HG02678 (cell line): ENCODE measurements at regions not wholly inside any gene's neighbourhood (a gene's known extent, or its start where the extent isn't known, plus 50 kb on each side); places are given as distances from the start of the nearest gene placed in this dataset.
"Not testable (repeated sequence)": the region's sequence is repeated elsewhere in the genome, so short reads cannot be mapped to it uniquely, and the experiment has no call there.

Experiments used
- ATAC-seq: cut with Tn5 transposase; IDR thresholded peaks from one replicate; pipeline ENCODE4 v1.9.1; 2021; ENCODE audit warnings: mild to moderate bottlenecking, moderate library complexity; ENCODE audit not compliant: unreplicated experiment

DNA sequence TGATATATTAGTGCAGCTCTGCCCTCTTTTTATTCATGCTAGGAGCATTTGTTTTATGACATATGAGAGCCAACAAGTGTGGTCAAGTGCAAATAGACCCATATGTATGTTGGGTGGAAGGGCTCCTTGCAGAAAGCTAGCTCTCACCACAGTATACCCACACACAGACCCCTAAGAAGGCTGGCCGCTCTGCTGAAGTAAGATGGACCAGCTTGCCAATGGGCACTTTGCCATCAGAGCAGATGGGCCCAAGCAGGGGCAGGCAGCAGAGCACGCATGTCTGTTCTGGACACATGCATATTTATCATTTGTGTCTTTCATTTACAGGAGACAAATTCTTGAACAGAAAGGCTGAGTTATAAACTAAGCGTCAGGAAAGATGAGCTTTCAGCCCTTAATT lies 187.5 kb upstream of the DTNA start:
- ATAC-seq: no peak

DNA sequence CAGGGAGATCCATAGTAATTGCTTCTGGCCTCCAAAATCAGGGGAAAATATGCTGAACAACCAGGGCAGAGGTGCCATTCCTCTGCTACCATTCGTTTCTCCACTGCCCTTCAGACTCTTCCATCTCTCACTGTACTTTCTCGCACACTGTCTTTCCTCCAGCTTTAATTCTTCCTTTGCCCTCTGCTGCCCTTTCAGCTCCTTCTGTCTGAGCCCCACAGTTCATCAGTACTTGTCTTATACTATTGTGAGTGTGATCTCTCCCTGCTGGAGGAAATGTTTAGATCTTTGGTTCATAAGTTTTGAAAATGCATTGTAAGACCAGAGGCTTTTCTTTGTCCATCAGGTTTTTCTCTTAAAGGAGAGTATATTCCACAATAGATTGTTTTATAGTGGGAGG lies 184.9 kb upstream of the DTNA start:
- ATAC-seq: no peak

DNA sequence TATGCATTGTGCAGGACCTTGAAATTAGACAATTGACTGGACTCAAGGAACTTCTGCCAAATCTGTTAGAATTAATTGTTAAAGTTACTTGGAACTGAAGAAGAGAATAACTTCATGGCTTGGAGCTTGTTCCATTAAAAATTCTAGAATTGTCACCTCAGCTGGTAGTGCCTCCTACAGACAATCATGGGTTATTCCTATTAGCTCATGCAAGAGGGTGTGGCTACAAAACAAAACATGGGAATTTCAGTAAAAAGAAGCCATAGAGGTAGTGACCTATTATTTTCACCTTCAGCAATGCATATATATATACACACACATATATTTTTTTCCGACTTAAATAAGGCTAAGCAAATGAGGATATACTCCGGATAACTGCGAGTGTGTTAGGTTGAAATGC lies 181.9 kb upstream of the DTNA start:
- ATAC-seq: no peak

DNA sequence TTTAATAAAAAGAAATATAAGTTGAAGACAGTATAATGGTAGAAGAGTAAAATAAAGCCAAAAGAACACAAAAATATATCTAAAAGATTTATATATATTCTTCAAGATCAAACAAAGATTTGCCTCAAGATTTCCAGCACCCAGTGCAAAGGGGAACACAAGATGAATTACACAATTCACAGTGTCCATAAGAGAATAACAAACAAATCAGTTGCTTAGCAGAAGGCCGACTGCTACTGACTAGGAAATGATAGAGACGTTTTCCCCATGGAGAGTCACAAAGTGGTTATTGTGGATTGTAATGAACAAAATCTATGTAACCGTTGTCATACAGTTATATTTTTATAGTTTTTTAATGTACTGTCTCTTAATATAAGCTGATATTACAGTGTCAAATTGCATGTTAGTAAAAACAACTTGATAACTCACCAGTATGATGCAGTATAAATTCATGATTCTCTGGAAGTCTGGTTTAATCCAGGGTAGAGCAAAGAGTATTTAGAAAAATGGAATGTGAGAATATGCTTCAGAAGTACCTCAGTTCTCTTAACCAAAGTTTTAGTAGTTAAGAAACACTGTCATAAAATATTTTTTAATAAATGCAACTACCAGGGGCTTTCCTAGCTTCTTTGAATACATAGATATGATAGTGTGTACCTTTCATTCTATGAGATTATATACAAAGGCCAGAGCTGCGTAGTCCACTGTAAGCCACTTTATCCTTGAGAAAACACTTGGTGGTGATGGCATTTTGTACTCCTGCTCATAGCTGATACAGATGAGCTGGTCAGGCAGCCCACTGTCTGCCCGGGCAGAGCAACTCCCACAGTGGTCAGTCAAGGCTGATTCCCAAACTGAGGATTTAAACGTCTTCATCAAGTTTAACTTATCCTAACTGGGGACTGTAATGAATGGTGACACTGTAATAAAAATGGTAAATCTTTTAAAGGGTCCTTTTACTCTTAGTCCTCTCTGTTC lies 180.5 kb upstream of the DTNA start:
- no peak for ATAC-seq

DNA sequence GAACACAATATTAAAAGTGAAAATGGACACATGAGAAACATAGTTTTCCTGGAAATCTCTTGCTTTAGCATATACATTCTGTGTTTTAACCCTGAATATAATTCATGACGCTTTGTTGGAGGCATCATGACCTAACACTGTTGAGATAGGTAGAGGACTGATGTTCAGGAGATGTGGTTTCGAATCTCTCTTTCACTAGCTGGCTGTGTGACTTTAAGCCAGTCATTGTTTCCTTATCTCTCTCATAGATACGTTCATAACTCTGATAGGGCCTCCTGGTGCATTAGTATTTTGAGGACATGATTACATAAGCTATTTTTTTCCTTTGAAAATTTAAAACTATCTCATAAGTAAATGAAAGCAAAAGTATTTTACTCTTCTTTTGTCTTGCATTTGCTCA lies 179.0 kb upstream of the DTNA start:
- ATAC-seq: no peak

DNA sequence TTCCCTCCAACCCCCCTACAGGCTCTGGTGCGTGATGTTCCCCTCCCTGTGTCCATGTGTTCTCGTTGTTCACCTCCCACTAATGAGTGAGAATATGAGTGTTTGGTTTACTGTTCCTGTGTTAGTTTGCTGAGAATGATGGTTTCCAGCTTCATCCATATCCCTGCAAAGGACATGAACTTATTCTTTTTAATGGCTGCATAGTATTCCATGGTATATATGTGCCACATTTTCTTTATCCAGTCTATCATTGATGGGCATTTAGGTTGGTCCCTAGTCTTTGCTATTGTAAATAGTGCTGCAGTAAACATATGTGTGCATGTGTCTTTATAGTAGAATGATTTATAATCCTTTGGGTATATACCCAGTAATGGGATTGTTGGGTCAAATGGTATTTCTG lies 175.5 kb upstream of the DTNA start:
- ATAC-seq: not testable (repeated sequence)

DNA sequence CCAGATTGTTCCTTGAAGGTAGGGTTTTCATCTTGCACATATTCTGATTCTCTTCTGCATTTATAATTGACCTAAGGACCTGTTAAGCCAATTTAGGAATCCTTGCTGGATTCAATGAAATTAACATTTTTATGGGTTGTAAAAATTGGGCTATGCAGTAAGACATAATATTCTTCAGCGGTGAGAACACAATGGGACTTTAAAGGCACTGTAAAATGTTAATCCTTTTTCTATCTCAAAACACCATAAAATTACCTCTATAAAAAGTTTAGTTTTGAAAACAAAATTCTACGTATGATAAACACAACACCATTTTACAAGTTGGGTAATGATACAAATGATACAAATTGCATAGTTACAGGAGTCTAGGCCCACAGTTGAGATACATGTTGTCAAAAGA lies 169.2 kb upstream of the DTNA start:
- ATAC-seq: no peak

DNA sequence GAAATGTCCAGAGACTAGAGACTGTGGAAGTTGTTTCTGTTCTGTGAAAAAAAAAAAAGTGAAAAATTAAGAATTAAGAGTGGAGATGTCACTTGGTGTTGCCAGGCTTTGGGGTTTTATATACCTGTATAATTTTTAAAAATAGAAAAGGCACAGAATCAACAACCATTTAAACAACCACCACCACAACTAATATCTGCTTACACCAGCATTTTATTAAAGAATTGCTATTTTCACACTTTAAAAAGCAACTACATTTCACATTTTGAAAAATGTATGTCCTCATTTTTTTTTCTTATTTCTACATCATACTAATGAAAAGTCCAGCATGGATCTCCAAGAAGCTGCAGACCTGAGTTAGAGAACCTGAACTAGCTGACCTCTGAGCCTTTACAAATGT lies 167.5 kb upstream of the DTNA start:
- no peak for ATAC-seq

DNA sequence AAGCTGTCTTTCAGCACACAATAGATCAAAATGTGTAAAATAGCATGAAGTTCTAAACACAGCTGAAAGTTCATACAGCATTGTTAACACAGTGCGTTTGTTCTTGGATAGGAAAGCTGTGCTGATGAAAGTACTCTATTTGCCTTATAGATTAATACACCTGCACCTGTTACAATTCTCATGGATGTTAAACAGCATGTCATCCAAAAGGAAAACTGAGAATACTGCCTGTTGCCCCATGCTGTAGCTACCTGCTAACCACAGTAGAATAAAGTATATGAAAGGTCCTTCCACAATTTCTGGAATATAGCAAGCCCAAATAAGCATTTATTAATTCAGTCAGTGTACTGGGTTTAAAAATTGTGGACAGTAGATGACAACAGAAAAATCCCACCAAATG lies 166.7 kb upstream of the DTNA start:
- no peak for ATAC-seq

DNA sequence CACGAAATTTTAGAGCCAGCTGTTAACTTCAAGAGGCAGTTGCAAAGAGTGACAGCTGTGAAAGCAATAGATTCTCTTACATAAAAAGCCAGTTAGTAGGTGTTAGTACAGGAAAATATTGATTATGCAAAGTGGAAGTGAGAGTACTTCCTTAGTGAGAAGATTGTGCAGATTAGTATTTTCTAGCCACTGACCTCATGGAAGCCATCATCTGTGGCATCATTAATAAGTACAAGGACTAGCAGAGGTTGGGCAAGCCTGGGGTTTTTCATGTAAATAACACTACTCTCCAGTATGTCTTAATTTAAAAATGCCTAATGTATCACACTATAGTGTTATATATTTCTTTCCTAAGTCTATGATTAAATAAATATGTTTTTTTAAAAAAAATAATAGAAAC lies 166.2 kb upstream of the DTNA start:
- no peak for ATAC-seq

DNA sequence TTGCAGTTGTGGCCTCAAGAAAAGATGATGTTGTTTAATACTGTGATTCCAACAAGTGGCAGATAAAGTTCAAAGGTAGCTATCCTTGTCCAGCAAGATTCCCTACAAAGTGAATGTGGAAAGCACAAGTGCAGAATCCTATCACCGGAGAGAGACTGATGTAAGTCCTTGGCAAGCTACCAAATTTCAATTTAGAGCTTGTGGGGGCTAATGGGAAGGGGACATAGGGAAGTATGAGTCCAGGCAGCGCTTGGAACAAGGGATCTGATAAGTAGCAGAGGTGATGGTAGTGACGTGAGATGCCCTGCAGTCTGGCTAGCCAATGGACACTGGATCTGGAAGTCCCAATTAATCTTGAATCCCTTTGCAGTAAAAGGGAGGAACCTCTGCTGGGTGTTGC lies 165.2 kb upstream of the DTNA start:
- ATAC-seq: no peak

DNA sequence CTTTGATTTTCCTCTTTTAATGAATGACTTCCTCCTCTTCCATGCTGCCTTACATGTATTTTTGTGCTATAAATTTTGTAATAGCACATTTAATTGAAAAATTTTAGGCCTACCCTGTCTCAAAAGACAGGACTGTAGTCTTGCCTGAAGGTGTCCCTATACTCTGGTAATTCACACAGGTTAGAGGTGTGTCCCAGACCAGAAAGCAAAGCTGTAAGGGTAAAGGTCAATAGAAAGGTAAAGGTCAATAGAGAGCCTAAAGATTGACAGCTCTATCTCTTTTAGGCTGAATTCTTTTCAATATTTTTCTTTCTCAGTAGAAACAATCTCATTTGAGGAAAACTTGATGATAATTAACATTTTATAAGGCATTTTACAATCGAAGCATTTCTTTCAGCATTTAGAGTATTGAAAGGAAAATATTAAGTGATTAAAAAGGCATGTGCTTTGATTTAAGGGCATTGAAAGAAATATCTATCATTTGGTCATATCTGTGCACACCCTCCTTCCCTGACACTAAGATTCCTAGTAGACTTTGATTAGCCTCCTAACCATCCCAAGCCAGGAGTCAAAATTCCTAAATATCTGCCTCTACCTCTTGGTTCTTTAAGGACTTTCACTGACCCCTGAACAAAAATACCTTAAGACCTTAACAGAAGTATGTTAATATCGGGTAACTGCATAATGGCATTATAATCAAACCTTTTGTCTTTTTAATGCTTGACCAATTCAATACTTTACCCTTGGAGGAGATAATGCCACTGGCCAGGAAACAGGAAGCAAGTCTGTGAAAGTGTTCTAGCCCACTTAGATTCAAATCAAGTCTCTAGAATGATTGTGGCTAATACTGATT lies 161.8 kb upstream of the DTNA start:
- no peak for ATAC-seq

DNA sequence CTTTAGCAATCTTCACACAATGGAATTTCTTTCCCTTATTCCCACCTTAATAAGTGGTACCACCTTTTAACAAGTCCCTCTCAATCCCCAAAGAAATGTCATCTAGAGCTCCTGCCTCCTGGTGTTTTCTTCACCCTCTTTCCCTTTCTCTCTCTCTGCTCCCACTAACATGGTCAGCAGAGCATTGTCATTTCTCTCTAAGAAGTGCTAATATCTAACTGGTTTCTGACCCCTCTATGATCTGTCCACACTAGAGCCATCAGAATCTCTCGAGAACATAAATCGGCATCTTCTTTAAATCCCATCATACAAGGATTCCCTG lies 161.2 kb upstream of the DTNA start:
- ATAC-seq: no peak

DNA sequence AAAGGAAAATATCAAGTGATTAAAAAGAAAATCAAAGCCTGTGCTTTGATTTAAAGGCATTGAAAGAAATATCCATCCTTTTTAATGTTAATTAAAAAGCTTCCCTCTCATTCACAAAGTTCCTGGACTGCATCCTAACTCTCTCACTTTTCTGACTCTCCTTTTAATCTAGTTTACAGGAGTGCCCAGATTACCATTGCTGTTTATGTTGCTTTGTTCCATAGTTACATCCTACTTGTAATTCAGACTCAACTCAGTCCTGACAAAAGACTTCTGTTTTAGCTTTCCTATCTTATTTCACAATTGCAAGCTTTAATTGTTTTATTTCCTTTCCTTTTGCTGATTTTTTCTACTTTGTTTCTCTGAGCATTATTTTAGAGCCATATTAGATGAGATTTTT lies 160.7 kb upstream of the DTNA start:
- no peak for ATAC-seq

DNA sequence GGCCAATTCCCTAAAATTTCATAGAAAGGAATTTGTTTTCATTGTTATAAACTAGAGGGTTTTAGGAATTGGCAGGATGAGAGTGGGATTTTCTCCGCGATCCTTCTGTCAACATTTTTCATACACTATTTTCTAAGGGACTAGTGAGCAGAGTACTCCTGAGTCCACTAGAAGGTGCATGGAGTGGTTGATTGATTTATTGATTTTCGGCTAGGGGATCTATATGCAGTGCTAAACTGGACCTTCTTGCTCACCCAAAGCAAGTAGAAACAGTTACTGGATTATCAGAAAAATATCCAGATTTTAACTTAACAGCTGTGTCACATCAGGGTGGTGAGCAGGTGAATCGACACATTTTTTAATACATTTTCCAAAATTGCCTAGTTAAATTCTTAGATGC lies 159.9 kb upstream of the DTNA start:
- no peak for ATAC-seq

DNA sequence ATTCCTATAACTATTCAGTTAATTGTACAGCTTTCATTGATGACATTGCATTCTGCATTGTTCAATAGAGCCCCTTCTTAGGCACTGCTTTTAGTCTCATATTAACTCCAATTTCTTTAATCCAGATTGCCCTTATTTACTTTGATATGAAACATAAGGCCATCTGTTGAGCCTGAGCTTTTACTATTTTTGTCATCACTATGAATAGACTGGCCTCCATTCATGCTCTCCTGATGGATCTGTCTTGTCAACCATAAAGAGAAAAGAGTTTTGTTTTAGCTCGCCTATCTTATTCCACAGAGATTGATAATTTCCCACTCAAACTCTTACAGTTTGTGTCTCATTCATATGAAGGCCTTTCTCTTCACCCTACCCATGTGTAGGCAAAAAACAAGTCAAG lies 159.2 kb upstream of the DTNA start:
- no peak for ATAC-seq

DNA sequence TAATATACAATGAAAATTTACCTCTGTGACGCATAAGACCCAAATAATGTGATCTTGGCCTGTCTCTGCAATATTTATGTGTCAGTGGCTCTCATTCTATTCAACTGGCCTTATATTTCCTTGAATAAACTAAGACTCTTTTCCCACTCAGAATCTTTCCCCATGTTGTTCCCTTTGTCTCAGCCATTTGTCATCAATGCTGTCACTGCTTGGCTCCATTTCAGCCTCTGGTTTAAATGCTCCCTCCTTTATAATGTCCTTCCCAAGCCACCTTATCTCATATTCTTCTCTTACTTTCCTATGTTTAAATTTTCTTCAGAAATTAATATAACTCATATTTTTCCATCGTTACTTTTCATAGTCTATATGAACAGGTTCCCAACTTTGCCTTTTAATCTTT lies 158.3 kb upstream of the DTNA start:
- no peak for ATAC-seq

DNA sequence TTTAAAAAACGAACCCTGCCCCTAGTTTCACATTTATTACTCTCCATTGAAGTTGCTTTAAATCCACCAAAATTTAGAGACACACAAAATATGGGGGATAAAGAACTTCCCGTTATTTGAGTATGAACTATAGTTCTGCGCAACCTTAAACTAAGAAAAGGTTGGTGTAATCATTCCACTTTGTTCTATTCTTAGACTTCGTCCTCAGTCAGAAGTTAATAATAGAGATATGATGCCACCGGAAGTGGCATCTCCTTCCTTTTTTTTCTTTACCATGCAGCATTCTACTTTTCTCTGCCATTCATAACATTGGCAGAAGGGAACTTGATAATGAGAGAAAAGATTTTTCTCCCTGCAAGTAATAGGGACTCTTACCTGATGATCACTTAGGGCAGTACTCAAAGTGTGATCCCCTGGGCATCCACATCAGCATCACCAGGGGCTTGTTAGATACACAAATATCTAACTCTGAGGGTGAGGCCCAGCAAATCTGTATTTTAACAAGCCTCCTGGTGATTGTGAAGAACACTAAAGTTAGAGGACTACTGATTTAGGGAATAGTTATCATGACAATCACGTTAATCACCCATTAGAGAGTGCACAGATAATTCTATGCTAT lies 147.7 kb upstream of the DTNA start:
- no peak for ATAC-seq

DNA sequence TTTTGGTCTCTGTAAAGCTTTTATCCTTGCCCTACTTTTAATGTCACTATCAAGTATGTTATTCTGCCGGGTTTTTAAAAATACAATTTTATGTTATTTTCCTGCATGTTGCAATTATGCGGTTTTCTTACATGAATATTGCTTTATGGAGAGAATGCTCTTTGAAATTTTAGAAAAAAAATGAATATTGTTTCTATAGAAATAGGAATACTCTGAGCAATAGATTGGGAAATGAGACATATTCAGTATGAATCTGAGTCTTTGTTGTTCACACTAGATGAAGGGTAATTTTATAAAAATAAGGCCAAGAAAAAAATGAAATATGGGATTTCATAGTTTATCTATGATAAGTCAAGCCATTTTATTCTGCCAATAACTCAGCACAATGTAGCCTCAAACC lies 142.2 kb upstream of the DTNA start:
- no peak for ATAC-seq

DNA sequence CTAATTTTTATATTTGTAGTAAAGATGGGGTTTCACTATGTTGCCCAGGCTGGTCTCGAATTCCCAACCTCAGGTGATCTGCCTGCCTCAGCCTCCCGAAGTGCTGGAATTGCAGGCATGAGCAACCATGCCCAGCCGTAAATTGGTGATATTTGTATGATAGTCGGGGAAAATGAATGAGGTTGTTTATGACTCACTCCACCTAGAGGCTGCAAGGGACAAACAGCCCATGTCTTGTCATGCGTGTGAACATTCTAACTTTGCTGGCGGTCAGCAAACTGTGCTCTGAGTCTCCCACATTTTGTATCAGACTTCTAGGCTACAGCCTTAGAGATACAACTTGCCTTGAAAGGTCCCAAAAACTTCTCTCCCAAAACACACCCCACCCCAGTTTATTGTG lies 133.5 kb upstream of the DTNA start:
- ATAC-seq: no peak

DNA sequence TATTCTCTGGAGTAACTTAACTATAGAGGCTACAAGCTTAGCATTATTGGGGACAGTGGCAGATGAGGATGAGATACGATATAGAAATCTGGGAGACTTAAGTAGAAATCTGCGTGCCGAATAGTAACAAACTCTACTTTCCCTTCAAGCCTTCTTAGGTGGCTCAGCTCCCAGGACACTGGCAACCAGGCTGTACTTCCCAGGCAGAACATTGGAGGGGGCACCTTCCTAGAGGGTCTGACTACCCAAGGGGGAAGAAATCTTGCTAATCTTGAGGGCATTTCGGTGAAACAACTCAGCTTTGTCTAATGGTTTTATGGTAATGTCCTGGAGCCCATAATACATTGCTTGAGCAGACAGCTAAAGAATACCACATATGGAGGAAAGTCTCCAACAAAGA lies 126.2 kb upstream of the DTNA start:
- ATAC-seq: no peak

DNA sequence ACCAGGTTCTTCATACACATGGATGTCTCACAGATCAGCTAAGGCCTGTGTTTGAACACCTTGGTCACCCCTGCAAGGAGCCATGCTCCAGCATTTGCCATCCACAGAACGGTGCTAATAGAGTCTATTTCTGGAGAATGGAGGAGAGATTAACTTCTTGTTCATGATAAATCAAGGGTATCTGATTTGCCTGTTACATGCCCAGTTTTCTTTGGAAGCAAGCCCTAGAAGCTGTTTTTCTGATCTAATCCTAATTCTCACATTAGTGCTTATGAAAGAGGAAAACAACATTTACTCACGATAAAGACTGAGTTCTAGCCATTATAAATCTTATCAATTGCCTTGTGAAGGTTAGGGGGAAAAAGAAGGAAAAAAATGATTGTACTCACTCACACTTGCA lies 119.6 kb upstream of the DTNA start:
- no peak for ATAC-seq
